ENCODE measurements at regions not wholly inside any gene's neighbourhood (a gene's known extent, or its start where the extent isn't known, plus 50 kb on each side); places are given as distances from the start of the nearest gene placed in this dataset.

DNA sequence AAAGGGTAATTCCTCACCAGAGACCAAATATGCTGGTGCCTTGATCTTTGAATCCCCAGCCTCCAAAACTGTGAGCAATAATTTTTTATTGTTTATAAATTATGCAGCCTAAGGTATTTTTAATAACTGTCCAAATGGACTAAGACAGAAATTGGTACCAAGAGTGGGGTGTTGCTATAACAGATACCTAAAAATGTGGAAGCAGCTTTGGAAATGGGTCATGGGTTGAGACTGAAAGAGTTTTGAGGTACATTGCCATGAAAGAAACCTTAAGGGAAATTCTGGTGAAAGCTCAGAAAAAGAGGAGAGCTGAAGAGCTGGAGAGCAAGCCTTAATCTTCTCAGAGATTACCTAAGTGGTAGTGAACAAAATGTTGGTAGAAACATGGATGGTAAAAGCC, 378.2 kb downstream of the NXPE2 start:
- TF ChIP-seq, protein P1, sequence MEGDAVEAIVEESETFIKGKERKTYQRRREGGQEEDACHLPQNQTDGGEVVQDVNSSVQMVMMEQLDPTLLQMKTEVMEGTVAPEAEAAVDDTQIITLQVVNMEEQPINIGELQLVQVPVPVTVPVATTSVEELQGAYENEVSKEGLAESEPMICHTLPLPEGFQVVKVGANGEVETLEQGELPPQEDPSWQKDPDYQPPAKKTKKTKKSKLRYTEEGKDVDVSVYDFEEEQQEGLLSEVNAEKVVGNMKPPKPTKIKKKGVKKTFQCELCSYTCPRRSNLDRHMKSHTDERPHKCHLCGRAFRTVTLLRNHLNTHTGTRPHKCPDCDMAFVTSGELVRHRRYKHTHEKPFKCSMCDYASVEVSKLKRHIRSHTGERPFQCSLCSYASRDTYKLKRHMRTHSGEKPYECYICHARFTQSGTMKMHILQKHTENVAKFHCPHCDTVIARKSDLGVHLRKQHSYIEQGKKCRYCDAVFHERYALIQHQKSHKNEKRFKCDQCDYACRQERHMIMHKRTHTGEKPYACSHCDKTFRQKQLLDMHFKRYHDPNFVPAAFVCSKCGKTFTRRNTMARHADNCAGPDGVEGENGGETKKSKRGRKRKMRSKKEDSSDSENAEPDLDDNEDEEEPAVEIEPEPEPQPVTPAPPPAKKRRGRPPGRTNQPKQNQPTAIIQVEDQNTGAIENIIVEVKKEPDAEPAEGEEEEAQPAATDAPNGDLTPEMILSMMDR (IDR thresholded peaks at IDR 0.05), result no peak
- no peak overlapping the region for H3K4me3 ChIP-seq
- no peak for DNase-seq (ENCODE audit: low spot score)
- no peak overlapping the region for H3K27ac ChIP-seq

DNA sequence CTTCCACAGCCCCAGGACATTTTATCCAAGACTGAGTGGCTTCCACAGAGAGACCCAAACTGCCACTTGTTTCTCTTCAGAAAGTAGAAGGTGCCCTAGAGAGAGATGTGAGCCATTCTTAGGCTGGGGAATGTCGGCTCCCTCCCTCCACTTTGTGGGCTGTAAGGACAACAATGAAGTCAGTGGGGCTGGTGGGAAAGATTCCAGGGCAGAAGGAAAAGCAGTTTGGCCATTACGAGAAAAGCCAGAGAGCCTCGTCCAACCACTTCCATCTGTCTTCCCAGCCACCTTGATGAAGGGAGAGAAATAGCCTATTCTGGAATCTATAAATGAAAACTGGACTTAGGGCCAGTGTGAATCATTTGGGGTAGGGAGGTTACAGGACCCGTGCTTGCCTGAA, 382.5 kb downstream of the NXPE2 start:
- Histone ChIP-seq H3K27ac (no peak overlapping the region), H3K4me3 (no peak overlapping the region)
- TF ChIP-seq, protein P1 (IDR thresholded peaks at IDR 0.05), result no peak
- no peak for DNase-seq (ENCODE audit: low spot score)

GRCh38 chr11:115065314-115065713, 387.0 kb downstream of the NXPE2 start:
- TF ChIP-seq, protein P1 (IDR thresholded peaks at IDR 0.05), result no peak
- no peak overlapping the region for H3K27ac ChIP-seq
- DNase-seq (ENCODE audit: low spot score), result no peak

DNA sequence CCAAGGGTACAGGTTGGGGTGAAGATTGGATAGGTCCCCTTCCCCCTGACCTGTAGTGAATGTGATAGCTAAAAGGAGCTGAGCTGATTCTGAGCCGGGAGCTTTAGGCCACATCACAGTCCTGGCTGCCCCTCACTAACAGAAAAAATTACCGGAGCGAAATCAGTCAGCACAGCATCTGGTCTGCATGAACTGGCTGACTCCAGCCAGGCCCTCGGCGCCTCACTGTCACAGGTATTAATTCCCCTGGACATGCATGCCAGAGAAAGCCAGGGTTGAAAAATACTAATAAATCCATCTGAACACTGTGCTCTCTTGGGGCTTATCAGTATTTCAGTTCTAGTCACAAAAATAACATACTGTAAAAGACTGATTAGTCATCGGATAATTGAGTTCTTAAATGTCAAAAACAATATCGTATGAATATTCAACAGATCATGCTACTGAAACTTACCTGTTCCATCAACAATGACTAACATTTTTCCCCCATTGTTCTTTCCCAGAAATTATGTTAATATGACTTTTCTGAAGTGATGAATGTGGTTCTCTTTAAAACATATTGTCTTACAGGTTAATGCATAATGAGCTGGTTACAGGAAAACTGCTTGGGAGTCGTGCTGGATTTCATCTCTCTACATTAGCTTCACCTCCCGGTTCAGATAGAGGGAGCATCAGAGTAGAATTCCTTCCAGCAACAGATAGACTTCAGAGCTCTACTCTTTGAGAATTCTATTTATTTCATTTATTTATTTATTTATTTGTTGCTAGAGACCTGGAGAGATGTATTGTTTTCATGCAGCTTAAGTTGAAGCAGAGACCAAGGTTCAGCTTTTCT, 387.7 kb downstream of the NXPE2 start:
- Histone ChIP-seq H3K27ac (no peak overlapping the region), H3K4me3 (no peak overlapping the region)
- no peak for DNase-seq (ENCODE audit: low spot score)
- TF ChIP-seq, protein P1 (IDR thresholded peaks at IDR 0.05), result no peak

More at GRCh38 chr11:115065314-115065713, 387.0 kb downstream of the NXPE2 start:
- no peak overlapping the region for H3K4me3 ChIP-seq

- no peak for DNase-seq (ENCODE audit: low spot score)
- H3K27ac ChIP-seq, result no peak overlapping the region
- TF ChIP-seq, protein P1 (IDR thresholded peaks at IDR 0.05), result no peak
- no peak overlapping the region for H3K4me3 ChIP-seq
These were observed 389.1 kb downstream of the NXPE2 start for GRCh38 chr11:115067471-115067870.

DNA sequence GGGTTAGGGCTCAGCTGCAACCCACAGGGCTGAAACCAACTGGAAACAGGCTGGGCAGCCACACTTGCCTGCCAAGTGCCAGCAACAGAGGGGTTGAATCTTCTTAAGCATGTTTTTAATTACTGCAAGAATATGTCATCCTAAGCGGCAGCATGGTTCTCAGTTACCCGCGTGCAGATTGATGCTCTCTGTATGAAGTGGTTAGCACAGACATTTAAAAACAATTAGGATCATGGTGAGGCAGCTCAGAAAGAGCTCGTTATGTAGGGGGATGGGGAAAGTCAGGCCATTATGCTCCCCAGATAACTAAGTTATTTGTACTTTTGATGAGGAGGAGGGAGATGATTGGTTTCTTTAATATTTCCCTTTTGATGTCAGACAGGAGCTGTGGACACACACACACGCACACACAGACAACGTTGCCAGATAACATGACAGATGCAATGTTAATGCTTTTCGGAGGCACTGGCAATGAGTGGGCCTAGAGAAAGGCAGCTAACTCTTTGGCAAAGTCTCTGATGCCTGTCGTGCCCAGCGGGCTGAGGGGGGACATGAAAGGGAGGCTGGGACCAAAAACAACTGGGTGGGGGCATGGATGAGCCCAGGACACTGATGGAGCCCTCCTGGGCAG, 389.7 kb downstream of the NXPE2 start:
- H3K4me3 ChIP-seq, result no peak overlapping the region
- no peak overlapping the region for H3K27ac ChIP-seq
- TF ChIP-seq, protein P1 (IDR thresholded peaks at IDR 0.05), result no peak
- no peak for DNase-seq (ENCODE audit: low spot score)

DNA sequence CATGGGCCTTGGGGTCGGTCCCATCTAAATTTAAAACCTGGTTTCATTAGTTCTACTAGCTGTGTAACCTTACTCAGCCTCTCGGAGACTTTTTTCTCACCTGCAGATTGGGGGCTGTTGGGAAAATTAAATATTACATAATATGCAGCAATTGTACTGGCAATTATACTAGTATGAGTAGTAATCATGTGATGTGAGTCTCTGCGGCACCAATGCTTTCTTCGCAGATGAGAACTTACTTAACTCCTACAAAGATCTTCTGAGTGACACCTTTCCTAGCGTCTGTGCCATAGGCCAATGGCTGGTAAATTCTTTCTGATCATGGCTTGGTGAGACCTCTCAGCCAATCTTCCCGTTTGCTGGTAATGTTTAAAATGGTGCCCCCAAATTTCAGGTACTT, 391.3 kb downstream of the NXPE2 start:
- no peak for DNase-seq (ENCODE audit: low spot score)

More for the DNA sequence above, 391.3 kb downstream of the NXPE2 start:
- H3K27ac ChIP-seq, result no peak overlapping the region
- TF ChIP-seq, protein P1 (IDR thresholded peaks at IDR 0.05), result no peak
- H3K4me3 ChIP-seq, result no peak overlapping the region
